ENCODE measurements at regions not wholly inside any gene's neighbourhood (a gene's known extent, or its start where the extent isn't known, plus 50 kb on each side); places are given as distances from the start of the nearest gene placed in this dataset.

- TF ChIP-seq EZH2 (IDR thresholded peaks at IDR 0.05) = no peak
- TF ChIP-seq EGR1 (IDR thresholded peaks at IDR 0.05; ENCODE audit: low read depth) = no peak
- TF ChIP-seq ZNF274 (IDR thresholded peaks at IDR 0.05; ENCODE audit: low read depth, low read length) = no peak
- TF ChIP-seq SP1 (IDR thresholded peaks at IDR 0.05; ENCODE audit: low read depth) = no peak
- no peak for TF ChIP-seq SIN3A (IDR thresholded peaks at IDR 0.05; ENCODE audit: low read depth)
- no peak for TF ChIP-seq FOSL1 (IDR thresholded peaks at IDR 0.05; ENCODE audit: low read depth)
- no peak for TF ChIP-seq CEBPB (IDR thresholded peaks at IDR 0.05; ENCODE audit: low read depth)
- TF ChIP-seq EZH2phosphoT487 (IDR thresholded peaks at IDR 0.05; ENCODE audit: borderline replicate concordance) = no peak
- no peak for TF ChIP-seq CBX3 (IDR thresholded peaks at IDR 0.05; ENCODE audit: low read depth)
- no peak for TF ChIP-seq JUND (IDR thresholded peaks at IDR 0.05)
- TF ChIP-seq REST (IDR thresholded peaks at IDR 0.05; ENCODE audit: low read depth) = no peak
These were observed 437.2 kb upstream of the ID2 start (continued) for GRCh38 chr2:8244639-8245038.

GRCh38 chr2:8246137-8246536, 435.7 kb upstream of the ID2 start:
- H3K9me3 ChIP-seq (ENCODE audit: control insufficient read depth in 1 of 2, insufficient read depth in 1 of 2, low read depth in 1 of 2, low read length in 2 of 2) = no peaks in the 10 kb centered on the region; a peak in 1 of 4 replicates
- TF ChIP-seq CTCF (IDR thresholded peaks at IDR 0.05 in 2 of 3, conservative IDR thresholded peaks at IDR 0.05 in 1 of 3; ENCODE audit: borderline replicate concordance in 1 of 3, insufficient read depth in 1 of 3, low read depth in 2 of 3, low read length in 2 of 3) (no peak), MAX (IDR thresholded peaks at IDR 0.05) (no peak), ZBTB33 (IDR thresholded peaks at IDR 0.05; ENCODE audit: extremely low read depth, insufficient replicate concordance, low read length) (no peak), ATF3 (IDR thresholded peaks at IDR 0.05) (no peak), SRF (IDR thresholded peaks at IDR 0.05; ENCODE audit: low read depth) (no peak)
- no peaks in the 10 kb centered on the region for H3K4me1 ChIP-seq (ENCODE audit: control insufficient read depth in 1 of 2, insufficient read depth in 2 of 2, low read length in 2 of 2)
- no peak overlapping the region for H3K9ac ChIP-seq (ENCODE audit: low read length)
- no peaks in the 10 kb centered on the region for H3K36me3 ChIP-seq (ENCODE audit: control insufficient read depth in 1 of 2, insufficient read depth in 2 of 2, low read length in 2 of 2)
- CTCF ChIA-PET = no interaction called here
- H2AFZ ChIP-seq (ENCODE audit: low read depth, low read length, poor library complexity, severe bottlenecking) = no peak overlapping the region
- no peak overlapping the region for H3K4me3 ChIP-seq (replicated peaks in 1 of 2; ENCODE audit: low read depth in 1 of 2, low read length in 2 of 2)
- no peaks in the 10 kb centered on the region for H3K79me2 ChIP-seq (ENCODE audit: insufficient read depth, low read length)
- POLR2A ChIA-PET = no interaction called here
- H3K9me2 ChIP-seq (ENCODE audit: insufficient read depth) = no peaks in the 10 kb centered on the region
- no TSS peak for BruUV-seq (replicated peaks)
- DNase-seq (ENCODE audit: low read depth, low spot score) = no peak
- H3K4me2 ChIP-seq (ENCODE audit: low read length) = no peak overlapping the region
- RAD21 ChIA-PET (ENCODE audit: low non-redundant PET in 1 of 2, low total read pairs in 2 of 2, uncharacterized antibody in 2 of 2, unreplicated experiment in 2 of 2) = no interaction called here
- intact Hi-C loops (cut with micrococcal nuclease) = no loop called here
- ATAC-seq = no peak
- no peak overlapping the region for H3K27ac ChIP-seq (ENCODE audit: low read depth, low read length)
- no peaks in the 10 kb centered on the region for H4K20me1 ChIP-seq (ENCODE audit: insufficient read depth)
- no peaks in the 10 kb centered on the region for H3K27me3 ChIP-seq (ENCODE audit: insufficient read depth, low read length)
